ENCODE measurements at regions not wholly inside any gene's neighbourhood (a gene's known extent, or its start where the extent isn't known, plus 50 kb on each side); places are given as distances from the start of the nearest gene placed in this dataset.

DNA sequence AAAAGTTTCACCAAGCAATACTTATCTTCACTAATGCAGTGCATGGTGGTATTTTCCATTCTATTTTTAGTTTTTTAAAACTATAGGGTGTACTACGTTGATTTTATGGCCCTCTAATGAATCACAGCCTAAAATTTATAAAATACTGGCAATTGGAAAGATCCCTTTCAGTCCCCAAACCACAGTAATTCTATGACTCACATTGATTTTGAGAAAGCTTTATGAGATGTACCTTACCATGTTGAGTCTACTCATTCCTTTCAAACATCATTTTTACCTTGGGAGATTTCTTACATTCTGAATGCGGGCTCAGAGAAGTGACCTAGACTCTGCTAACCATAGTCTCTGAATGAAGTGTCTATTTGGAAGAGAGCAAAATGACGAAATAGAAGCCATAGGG is 141.6 kb downstream of the GPR85 start (continued):
- TF ChIP-seq, protein P1, sequence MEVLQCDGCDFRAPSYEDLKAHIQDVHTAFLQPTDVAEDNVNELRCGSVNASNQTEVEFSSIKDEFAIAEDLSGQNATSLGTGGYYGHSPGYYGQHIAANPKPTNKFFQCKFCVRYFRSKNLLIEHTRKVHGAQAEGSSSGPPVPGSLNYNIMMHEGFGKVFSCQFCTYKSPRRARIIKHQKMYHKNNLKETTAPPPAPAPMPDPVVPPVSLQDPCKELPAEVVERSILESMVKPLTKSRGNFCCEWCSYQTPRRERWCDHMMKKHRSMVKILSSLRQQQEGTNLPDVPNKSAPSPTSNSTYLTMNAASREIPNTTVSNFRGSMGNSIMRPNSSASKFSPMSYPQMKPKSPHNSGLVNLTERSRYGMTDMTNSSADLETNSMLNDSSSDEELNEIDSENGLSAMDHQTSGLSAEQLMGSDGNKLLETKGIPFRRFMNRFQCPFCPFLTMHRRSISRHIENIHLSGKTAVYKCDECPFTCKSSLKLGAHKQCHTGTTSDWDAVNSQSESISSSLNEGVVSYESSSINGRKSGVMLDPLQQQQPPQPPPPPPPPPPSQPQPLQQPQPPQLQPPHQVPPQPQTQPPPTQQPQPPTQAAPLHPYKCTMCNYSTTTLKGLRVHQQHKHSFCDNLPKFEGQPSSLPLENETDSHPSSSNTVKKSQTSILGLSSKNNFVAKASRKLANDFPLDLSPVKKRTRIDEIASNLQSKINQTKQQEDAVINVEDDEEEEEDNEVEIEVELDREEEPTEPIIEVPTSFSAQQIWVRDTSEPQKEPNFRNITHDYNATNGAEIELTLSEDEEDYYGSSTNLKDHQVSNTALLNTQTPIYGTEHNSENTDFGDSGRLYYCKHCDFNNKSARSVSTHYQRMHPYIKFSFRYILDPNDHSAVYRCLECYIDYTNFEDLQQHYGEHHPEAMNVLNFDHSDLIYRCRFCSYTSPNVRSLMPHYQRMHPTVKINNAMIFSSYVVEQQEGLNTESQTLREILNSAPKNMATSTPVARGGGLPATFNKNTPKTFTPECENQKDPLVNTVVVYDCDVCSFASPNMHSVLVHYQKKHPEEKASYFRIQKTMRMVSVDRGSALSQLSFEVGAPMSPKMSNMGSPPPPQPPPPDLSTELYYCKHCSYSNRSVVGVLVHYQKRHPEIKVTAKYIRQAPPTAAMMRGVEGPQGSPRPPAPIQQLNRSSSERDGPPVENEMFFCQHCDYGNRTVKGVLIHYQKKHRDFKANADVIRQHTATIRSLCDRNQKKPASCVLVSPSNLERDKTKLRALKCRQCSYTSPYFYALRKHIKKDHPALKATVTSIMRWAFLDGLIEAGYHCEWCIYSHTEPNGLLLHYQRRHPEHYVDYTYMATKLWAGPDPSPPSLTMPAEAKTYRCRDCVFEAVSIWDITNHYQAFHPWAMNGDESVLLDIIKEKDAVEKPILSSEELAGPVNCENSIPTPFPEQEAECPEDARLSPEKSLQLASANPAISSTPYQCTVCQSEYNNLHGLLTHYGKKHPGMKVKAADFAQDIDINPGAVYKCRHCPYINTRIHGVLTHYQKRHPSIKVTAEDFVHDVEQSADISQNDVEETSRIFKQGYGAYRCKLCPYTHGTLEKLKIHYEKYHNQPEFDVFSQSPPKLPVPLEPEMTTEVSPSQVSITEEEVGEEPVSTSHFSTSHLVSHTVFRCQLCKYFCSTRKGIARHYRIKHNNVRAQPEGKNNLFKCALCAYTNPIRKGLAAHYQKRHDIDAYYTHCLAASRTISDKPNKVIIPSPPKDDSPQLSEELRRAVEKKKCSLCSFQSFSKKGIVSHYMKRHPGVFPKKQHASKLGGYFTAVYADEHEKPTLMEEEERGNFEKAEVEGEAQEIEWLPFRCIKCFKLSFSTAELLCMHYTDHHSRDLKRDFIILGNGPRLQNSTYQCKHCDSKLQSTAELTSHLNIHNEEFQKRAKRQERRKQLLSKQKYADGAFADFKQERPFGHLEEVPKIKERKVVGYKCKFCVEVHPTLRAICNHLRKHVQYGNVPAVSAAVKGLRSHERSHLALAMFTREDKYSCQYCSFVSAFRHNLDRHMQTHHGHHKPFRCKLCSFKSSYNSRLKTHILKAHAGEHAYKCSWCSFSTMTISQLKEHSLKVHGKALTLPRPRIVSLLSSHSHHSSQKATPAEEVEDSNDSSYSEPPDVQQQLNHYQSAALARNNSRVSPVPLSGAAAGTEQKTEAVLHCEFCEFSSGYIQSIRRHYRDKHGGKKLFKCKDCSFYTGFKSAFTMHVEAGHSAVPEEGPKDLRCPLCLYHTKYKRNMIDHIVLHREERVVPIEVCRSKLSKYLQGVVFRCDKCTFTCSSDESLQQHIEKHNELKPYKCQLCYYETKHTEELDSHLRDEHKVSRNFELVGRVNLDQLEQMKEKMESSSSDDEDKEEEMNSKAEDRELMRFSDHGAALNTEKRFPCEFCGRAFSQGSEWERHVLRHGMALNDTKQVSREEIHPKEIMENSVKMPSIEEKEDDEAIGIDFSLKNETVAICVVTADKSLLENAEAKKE (CRISPR knock-in tag; IDR thresholded peaks at IDR 0.05), result no peak

DNA sequence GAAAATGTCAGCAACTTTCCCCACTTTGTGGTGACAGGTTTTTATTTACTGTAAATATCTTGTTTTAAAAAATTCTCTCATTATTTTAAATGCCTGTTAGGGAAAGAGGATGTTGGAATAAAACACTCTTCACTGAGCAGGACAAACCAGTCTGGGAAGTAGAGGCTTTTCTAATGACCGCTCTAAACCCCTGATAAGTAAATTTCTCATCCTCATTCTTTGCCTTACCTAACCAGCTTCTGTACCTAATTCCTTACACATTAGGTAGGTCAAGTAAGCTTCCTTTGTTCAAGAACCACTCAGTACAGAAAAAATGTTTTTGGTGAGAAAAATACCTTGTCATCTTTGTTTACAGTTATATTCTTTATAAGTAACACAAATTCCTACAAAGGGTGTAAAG is 143.6 kb downstream of the GPR85 start:
- H3K4me1 Mint-ChIP-seq, result peaks cover 12% of the 10 kb centered on the region; the same call in 2 of the 3 replicates
- H3K4me3 ChIP-seq, result no peak overlapping the region
- H3K79me2 ChIP-seq (replicated peaks; ENCODE audit: insufficient read depth), result peaks cover 9% of the 10 kb centered on the region
- no peak overlapping the region for H2AFZ ChIP-seq
- H3K4me1 ChIP-seq (ENCODE audit: insufficient read depth), result peaks cover 7% of the 10 kb centered on the region; the same call in 1 of the 2 replicates
- H3K27ac ChIP-seq (ENCODE audit: low read depth), result no peak overlapping the region
- H3K36me3 Mint-ChIP-seq (ENCODE audit: low read depth), result no peaks in the 10 kb centered on the region
- H3K27ac Mint-ChIP-seq, result no peak overlapping the region
- DNase-seq (ENCODE audit: low spot score) (no peak), ATAC-seq (no peak)
- no peaks in the 10 kb centered on the region for H3K27me3 ChIP-seq (ENCODE audit: insufficient read depth)
- peaks cover 4% of the 10 kb centered on the region for H3K27me3 Mint-ChIP-seq (ENCODE audit: insufficient read depth, low read depth, poor library complexity)
- H4K20me1 ChIP-seq (replicated peaks; ENCODE audit: insufficient read depth), result no peaks in the 10 kb centered on the region
- no peak overlapping the region for H3K4me3 Mint-ChIP-seq
- no peak overlapping the region for H3K4me2 ChIP-seq
- H3F3A ChIP-seq (replicated peaks; ENCODE audit: low read depth), result no peaks in the 10 kb centered on the region
- H3K9me3 Mint-ChIP-seq, result no peaks in the 10 kb centered on the region
- H3K36me3 ChIP-seq (ENCODE audit: insufficient read depth), result no peaks in the 10 kb centered on the region
- no peaks in the 10 kb centered on the region for H3K9me2 ChIP-seq (ENCODE audit: insufficient read depth)
- no peak for TF ChIP-seq EZH2 (IDR thresholded peaks at IDR 0.05; ENCODE audit: low read depth, unreplicated experiment)
- no peak for TF ChIP-seq STAT1 (IDR thresholded peaks at IDR 0.05; ENCODE audit: unreplicated experiment)
- TF ChIP-seq CREB1 (CRISPR knock-in tag; IDR thresholded peaks at IDR 0.05; ENCODE audit: low read depth), result no peak
- TF ChIP-seq NANOG (IDR thresholded peaks at IDR 0.05; ENCODE audit: borderline replicate concordance), result no peak
- no peak for TF ChIP-seq ZNF331 (CRISPR knock-in tag; IDR thresholded peaks at IDR 0.05; ENCODE audit: low read depth)
- TF ChIP-seq, protein P2, sequence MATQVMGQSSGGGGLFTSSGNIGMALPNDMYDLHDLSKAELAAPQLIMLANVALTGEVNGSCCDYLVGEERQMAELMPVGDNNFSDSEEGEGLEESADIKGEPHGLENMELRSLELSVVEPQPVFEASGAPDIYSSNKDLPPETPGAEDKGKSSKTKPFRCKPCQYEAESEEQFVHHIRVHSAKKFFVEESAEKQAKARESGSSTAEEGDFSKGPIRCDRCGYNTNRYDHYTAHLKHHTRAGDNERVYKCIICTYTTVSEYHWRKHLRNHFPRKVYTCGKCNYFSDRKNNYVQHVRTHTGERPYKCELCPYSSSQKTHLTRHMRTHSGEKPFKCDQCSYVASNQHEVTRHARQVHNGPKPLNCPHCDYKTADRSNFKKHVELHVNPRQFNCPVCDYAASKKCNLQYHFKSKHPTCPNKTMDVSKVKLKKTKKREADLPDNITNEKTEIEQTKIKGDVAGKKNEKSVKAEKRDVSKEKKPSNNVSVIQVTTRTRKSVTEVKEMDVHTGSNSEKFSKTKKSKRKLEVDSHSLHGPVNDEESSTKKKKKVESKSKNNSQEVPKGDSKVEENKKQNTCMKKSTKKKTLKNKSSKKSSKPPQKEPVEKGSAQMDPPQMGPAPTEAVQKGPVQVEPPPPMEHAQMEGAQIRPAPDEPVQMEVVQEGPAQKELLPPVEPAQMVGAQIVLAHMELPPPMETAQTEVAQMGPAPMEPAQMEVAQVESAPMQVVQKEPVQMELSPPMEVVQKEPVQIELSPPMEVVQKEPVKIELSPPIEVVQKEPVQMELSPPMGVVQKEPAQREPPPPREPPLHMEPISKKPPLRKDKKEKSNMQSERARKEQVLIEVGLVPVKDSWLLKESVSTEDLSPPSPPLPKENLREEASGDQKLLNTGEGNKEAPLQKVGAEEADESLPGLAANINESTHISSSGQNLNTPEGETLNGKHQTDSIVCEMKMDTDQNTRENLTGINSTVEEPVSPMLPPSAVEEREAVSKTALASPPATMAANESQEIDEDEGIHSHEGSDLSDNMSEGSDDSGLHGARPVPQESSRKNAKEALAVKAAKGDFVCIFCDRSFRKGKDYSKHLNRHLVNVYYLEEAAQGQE (IDR thresholded peaks at IDR 0.05; ENCODE audit: unreplicated experiment), result no peak
- no peak for TF ChIP-seq POLR2AphosphoS5 (IDR thresholded peaks at IDR 0.05; ENCODE audit: low read depth)
- no peak for TF ChIP-seq JUNB (IDR thresholded peaks at IDR 0.05; ENCODE audit: unreplicated experiment)
- no peak for TF ChIP-seq ZNF114 (CRISPR knock-in tag; IDR thresholded peaks at IDR 0.05)

All from GM23338 (cell line).